Urothelium cell line (cell line): ENCODE measurements at regions not wholly inside any gene's neighbourhood (a gene's known extent, or its start where the extent isn't known, plus 50 kb on each side); places are given as distances from the start of the nearest gene placed in this dataset.

Experiments used
- DNase-seq: peaks from one replicate; pipeline ENCODE4 v3.0.0; 2011; ENCODE audit warnings: low spot score, mixed read lengths
- FAIRE-seq: peaks from 2 replicates; lab custom pipeline; 2011; peaks lifted over from hg19 to GRCh38; lab: Jason Lieb, UNC

DNA sequence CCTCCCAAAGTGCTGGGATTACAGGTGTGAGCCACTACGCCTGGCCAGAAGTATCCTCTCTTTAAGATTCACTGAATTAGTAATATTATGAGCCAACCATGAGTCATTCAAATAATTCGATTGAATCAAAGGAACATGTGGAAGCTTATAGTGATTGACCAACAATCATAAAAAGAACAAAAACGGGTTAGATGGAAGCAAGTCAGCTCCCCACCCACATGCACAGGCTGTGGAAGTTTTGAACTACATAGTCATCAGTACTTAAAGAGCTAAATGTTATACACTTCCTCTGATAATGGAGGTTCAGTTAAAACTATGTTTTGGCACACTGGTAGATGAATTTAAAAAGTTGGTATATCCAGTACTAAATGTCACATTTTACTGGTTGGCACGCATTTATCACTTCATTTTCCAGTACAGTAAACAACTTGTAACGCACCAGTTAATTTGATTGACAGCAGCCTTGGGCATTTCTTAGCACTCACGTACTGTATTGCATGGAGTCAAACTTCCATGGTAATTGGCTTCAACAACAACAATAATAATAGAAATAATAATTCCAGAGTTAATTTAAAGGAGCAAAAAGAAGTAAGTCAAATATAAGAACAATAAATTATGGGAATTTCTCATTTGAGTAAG lies 1107.3 kb upstream of the MAP3K7 start:
- FAIRE-seq, result no peak

DNA sequence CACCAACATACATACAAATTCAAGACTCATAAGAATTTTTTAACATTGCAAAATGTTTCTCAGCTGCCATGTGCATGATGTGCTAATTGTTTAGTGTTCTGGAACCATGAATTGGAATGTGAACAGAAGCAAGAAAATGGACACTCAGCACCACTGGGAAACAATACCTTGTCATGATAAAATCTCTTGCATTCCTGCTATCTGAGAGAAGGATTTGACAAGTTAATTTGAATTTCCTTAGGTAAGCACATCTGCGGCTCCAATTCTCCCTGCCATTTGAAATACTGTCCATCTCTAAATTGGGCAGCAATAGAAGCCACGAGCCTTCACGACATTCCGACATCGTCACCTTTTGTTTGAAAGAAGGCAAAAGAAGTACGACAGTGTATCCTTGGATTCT lies 1104.6 kb upstream of the MAP3K7 start:
- DNase-seq, result no peak
- FAIRE-seq, result no peak

More for the DNA sequence above, 1107.3 kb upstream of the MAP3K7 start:
- DNase-seq, result no peak

DNA sequence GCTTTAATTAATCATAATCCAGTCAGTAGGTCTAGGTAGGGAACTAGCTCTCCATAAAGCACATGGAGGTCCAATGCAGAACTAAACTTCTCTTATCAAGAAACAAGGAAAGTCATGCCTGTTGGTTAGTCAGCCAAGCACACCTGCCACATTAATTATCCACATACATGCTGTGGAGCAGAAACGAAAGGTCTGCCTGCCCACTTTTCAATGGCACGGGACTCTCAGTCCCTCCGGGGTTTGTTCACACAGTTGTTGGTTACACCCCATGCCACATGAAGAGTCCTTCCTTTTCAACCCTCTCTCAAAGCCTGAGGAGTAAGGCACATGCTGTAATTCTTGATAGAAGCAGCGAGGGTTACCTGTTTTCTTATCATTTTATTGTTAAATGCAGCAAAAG lies 1096.4 kb upstream of the MAP3K7 start:
- DNase-seq (no peak), FAIRE-seq (no peak)

DNA sequence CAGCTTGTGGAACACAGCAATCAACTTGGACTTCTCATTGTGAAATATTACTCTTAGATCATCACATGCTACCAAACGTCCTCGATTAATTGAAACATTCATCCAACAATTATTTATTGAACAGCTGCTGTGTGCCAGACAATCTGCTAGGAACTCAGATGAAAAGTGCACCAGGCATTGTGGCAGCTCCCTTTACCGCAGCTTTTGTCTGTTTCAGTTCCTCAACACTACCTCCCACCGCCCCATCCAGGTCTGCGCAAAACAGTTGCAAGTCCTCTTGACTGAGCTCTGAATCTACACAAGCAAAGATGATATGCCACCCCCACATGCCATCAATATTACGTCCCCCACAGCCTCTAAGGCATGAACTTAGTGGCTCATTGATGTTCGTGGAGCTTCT lies 1094.4 kb upstream of the MAP3K7 start:
- FAIRE-seq, result no peak
- no peak for DNase-seq

DNA sequence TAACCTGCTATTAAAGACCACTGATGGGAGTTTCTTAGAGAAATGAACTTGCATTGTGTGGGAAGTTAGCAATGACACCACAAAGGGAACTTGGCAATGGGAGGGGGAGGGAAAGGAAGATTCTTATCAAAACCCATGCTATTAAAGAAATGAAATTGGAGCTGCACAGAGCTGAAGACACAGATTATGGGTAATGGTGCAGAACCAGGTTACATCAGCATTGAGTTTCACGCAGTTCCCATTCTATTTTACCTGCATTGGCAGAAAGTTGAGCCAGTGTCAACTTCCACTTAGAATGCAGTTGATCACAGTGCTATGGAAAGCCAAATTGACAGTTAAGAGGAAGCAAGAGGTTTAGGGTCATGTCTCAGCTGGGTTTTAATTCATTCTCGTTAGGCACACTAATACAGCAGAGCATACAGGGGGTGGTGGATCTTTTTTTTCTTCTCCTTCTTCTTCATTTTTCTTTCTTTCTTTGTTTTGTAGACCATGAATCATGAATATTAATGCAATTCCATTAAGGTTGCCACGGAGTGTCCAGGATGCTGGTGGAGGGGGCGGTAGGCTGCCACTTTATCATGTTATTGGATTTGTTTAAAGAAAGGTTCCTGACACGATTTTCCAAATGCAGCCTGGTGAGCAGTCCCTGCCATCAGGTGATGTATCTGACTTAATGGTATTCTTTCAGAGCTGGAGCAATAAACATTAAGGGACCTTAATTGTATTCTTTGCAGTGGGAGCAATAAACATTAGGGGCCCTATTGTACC lies 1092.0 kb upstream of the MAP3K7 start:
- DNase-seq (no peak), FAIRE-seq (no peak)

DNA sequence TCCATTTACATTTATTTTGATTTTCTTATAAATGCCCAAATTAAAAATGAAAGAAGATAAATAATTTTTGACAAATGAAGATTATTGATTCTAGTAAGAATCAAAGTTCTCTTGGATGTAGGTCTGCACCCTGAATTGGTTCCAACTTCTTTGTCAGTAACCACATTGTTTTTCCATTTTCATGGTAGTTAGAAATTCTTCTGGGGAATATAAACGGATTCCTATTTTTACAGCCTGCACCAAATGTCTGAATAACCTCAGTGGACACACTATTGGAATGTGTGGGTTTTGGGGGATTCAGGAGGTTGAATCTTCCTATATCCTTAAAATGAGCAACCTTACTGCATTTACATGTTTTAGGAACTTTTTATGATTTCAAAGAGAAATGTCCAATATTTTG lies 1085.3 kb upstream of the MAP3K7 start:
- no peak for DNase-seq
- FAIRE-seq, result no peak

DNA sequence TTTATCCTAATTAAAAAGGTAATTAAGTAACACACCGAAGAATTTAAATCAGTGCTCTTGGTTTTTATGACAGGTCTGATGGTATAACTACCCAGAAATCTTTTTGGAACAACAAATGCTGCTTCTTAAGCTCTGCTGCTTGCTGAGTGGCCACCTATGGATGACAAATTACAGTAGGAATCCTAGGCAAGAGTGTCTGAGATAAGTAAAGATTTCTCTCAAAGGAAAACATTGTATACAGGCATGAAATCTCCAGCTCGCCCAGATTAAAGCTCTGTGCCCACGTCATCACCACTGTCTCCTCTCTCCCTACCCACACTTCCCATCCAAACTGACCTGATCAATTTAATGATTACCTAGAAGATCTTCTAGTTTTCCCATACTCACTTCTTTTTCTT lies 1083.0 kb upstream of the MAP3K7 start:
- no peak for FAIRE-seq
- no peak for DNase-seq

DNA sequence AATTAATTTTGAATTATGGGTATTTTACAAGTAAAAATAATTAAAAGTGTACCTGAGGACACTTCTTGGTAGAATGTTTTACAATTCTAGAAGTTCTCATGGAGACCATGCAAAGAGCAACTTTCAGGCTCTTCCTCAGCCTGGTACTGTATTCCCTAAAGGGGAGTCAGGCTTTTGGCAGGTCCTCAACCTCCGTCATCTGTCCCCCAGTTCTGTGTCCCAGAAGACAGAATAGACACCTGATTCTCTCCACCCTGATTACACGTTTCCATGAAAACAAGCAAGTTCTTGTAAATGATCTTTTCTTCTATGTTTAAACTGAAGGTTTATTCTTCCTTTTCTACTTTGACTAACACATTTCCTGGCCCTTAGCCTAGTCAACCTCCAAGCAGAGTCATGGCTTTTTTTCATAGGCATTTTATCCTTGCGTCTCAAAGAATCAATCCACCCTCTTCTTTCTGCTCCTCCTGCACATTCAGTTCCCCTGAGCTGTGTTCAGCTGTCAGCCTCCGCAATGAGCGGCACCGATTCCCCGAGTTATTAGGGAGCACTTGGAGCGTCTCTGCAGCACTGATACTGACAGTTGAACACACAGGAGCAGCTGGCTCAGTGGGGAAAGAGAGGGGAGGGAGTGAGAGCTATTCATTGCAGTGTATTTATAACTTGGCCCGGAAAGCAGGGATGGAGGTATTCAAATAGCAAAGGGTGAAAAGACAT lies 1082.4 kb upstream of the MAP3K7 start:
- DNase-seq, result no peak
- FAIRE-seq, result no peak

DNA sequence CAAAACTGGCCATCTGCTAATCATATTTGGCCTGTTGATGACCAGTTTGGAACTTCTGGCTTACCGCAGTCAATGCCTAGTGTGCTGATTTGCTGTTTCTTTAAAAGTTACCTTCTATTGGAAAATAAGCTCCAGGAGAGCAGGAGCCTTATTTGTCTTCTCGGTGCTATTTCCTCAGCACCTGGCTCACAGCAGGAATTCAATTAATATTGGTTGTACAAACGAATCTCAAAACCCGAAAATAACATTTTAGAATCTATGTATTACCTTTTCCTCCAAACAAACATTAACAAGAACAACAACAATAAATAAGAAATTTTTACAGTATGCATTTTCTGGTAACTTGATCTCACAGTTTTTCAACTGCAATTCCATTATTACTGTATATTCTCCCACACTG lies 1080.7 kb upstream of the MAP3K7 start:
- DNase-seq (no peak), FAIRE-seq (no peak)

DNA sequence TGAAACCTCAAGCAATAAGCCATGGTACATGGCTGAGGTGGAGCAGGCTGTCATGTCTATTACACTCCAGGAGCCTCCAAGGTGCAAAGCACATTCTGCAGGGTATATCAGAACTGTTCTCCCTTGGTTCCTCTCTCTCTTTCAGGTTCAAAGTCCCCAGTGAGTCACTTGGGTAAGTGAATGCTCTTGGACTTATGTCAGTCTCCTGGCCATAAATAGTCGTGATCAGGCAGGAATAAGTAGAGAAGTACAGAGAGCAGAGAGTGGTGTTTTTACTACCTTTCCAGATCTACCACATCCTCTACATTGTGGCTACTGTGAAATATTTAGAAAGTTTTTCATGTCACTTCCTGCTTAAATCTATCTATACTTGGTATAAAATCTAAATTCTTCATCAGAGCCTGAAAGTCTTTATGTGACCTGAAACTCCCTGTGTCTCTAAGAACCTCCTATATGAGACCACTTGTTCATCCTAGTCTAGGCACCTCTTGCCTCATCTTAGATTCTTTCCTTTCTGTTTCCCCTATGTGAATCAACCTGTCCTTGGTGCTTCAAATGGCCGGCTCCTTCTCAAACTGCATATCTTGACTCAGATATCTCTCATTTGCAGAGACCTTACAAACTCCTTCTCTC lies 1077.6 kb upstream of the MAP3K7 start:
- FAIRE-seq (no peak), DNase-seq (no peak)

DNA sequence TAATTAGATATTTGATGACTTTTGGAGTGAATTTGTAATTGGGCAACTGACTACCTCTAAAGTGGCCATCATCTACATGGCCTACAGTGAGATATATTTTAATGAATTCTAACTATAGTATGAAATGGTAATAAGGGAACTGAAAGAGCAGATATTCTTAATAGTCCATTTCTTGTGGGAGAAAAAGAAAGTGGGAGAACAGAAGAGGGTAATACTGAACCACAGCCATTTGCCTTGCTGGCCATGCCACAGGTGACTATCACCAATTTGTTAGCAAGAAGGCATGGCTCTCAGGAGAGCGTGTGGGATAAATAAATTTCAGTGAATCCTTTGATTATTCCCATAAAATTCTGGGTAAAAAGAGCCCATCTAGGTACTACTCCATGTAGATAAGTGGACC lies 1074.0 kb upstream of the MAP3K7 start:
- DNase-seq (no peak), FAIRE-seq (no peak)

DNA sequence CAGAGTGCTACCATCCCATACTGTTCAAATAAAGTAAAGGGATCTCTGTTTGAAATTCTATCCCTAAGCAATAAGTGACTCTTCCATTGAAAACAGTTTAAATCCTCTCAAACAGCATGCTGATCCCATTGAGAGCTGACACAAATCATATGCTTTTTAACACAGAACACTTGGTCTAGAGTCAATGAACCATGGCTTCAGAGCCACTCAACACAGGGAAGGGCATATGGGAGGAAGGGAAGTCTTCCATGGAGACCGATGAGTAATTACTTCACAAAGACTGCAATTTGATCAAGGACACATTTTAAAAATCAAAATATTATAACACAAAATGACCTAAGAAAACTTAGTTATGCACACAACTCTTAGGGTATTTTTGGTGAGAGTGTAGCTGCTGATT lies 1073.0 kb upstream of the MAP3K7 start:
- FAIRE-seq, result no peak
- no peak for DNase-seq

DNA sequence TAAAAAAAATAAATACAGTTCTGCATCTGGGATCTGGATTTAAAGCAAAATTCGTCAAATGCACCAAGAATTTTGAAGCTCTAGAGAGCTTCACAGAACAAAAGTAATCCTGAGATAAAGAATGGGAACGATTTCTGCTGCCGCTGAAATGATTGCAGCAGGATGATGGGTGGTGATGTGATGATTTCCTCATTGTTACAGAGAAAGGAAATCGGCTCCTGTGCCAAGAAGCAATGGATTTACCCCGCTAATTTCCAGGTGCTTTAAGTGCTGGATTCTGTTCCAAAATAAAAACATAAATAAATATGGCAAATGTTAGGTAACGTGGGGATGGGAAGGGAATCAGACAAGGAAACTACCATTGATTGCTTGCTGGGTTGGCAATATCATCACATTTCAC lies 1067.9 kb upstream of the MAP3K7 start:
- no peak for DNase-seq
- no peak for FAIRE-seq

DNA sequence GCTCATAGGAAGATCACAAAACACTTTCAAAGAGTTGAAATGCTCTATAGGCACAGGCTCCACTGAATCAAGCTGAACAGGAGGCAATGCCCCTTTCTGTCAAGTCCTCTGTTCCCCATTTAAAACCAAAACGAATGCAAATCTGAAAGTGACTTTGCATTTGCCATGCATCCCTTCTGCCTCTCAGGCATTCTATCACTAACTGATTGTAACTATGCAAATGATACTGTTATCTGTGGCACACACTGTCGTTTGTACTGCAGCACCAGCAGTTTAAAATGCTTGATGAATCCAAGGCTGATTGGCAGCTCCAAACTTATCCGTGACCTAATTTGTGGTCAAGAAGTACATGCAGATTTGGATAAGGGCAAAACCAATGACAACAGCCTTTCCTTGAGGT lies 1067.5 kb upstream of the MAP3K7 start:
- FAIRE-seq, result no peak
- DNase-seq, result no peak

DNA sequence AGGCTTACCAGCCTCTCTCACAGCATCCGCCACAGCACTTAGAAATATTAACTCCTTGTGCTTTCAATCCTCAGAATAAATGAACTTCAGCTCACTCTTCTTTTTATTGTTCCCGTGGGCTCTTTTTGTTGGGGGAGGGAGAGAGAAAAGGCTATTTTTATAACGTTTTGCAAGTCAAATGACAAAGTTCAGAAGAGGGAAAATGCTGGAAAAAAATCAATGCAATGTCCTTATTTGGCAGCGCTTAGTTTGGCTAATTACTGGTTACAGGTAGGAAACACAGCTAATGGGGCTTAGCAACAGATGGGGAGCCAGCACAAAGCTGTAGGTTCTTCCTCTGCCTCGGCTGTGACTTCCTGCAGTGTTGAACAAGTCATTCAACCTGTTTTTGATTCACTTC lies 1067.0 kb upstream of the MAP3K7 start:
- no peak for FAIRE-seq

DNA sequence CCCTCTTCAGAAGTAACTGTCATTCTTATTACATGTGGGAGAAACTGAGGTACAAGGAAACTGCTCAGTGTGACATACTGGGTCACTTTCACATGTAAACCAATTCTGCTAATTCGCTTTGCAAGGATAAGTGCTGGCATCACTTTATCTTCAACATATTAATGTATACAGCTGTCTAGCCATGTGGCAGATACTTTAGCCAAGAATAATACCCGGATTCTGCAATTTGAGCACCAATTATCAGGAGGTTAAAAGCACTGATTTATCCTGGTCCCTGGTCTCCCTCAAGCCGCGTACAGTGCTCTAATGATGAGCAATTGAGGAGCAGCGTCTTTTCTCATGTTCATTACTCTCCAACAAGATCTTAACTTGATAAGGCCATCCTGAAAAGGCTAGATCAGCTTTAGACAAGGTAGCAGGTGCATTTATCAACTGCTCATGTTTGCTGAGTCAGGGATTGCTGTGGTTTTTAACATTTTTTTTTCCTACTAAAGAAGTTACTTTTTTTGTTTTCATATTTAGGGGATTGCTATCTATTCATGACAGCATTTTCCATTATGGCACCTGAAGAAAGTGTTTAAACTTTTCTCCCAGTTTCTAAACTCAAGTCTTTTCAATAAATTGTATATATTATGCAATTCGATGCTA lies 1066.3 kb upstream of the MAP3K7 start:
- FAIRE-seq, result no peak
- DNase-seq, result no peak

More for the DNA sequence above, 1067.0 kb upstream of the MAP3K7 start:
- DNase-seq, result no peak

DNA sequence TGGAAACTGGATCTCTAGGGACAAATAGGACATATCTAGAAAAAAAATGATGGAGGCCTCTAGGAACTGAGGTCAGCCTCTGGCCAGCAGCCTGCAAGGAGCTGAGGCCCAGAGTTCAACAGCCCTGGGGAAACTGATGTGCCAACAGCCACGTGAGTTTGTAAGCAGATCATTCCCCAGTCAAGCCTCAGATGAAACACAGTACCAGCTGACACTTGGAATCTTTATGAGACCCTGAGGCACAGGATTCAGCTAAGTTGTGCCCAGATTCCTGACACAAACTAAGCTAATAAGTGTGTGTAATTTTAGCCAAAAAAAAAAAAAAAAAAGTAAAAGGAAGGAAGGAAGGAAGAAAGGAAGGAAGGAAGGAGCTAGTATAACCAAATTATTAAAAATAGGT lies 1059.8 kb upstream of the MAP3K7 start:
- no peak for FAIRE-seq
- no peak for DNase-seq

DNA sequence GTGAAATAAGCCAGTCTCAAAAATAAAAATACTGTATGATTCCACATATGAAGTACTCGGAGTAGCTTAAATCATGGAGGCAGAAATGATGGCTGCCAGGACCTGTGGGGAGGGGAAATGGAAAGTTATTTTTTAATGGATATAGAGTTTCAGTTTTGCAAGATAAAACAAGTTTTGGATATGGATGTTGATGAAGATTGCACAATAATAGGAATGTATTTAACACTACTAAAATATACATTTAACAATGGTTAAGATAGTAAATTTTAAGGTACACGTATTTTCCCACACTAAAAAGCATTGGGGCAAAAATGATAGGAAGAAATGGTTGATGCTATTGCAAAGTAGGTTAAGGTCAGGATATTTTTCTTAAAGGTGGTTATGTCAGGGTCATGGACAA lies 1058.9 kb upstream of the MAP3K7 start:
- DNase-seq, result no peak
- FAIRE-seq, result no peak

DNA sequence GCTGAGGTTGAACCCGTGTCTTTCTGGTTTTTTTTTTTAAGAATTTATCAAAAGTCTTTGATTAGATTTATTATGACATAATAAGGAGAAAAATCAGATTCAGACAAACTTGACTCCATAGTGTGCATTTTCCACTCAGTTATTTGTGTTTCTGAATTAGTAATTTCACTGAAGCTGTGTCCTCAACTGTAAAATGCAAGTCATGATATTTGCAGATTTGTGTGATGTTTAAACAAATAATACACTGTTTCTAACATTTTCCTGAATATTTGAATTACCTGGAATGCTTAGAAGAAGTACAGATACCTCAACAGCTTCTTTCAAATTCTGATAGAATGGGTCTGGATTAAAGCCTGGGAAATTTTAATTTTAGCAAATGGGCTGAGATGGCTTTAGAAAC lies 1050.3 kb upstream of the MAP3K7 start:
- FAIRE-seq, result no peak

DNA sequence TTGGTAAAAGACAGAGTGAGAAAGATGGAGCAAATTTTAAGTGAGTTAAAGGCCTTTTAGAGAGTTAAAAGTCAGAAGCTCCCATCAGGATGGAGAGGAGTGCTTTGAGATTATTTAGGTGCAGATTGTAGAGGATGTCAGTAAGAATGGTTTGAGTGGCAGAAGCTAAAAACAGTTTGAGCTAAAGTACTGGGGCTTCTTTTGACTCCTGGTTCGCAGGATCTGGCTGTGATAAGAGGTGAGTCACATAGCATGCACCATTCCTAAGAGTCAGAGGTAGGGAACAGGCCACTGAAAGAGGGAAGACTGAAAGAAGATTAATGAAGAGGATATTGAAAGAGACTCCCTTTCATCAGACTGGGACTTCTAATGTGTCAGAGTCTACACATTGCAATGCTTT lies 1047.9 kb upstream of the MAP3K7 start:
- DNase-seq (no peak), FAIRE-seq (no peak)

More for the DNA sequence above, 1050.3 kb upstream of the MAP3K7 start:
- no peak for DNase-seq
